Hepatocyte (in vitro differentiated cells): ENCODE measurements at regions not wholly inside any gene's neighbourhood (a gene's known extent, or its start where the extent isn't known, plus 50 kb on each side); places are given as distances from the start of the nearest gene placed in this dataset.

Experiments used
- CTCF ChIP-seq: fragments of 200-600 bp; sonication (generic); IDR thresholded peaks from 2 replicates; pipeline ENCODE4 v1.5.1; 2016; ENCODE audit warnings: antibody characterized with exemption, mild to moderate bottlenecking; ENCODE audit not compliant: poor library complexity
- EZH2 ChIP-seq: fragments of 200-600 bp; sonication (generic); IDR thresholded peaks from 2 replicates; pipeline ENCODE4 v1.6.1; 2016; ENCODE audit warnings: antibody characterized with exemption, mild to moderate bottlenecking, borderline replicate concordance
- EZH2phosphoT487 ChIP-seq: fragments of 200-600 bp; sonication (generic); IDR thresholded peaks from one replicate; pipeline ENCODE4 v1.6.1; 2018; ENCODE audit warnings: antibody characterized with exemption, mild to moderate bottlenecking, low read depth, moderate library complexity; ENCODE audit not compliant: unreplicated experiment, severe bottlenecking

- TF ChIP-seq EZH2 (no peak), CTCF (no peak), EZH2phosphoT487 (no peak)
These were observed 317.0 kb downstream of the RASEF start for GRCh38 chr9:82745919-82746318.
